Activated effector memory CD4-positive, alpha-beta T cell treated with Interleukin-2 at 50 U/mL for 16 hours (primary cell): ENCODE measurements at regions not wholly inside any gene's neighbourhood (a gene's known extent, or its start where the extent isn't known, plus 50 kb on each side); places are given as distances from the start of the nearest gene placed in this dataset.

Source experiments
- DNase-seq: peaks from one replicate; pipeline ENCODE4 v3.0.0-alpha.2; 2020

- no peak for DNase-seq
Observed at GRCh38 chr19:29400917-29401711, 124.7 kb upstream of the VSTM2B start.

- no peak for DNase-seq
Observed at GRCh38 chr19:29401712-29402421, 123.9 kb upstream of the VSTM2B start.

- DNase-seq, result no peak
Observed at GRCh38 chr19:29402563-29402962, 123.2 kb upstream of the VSTM2B start.

GRCh38 chr19:29404015-29404414 lies 121.8 kb upstream of the VSTM2B start:
- no peak for DNase-seq

- no peak for DNase-seq
Observed at GRCh38 chr19:29404951-29405727, 120.7 kb upstream of the VSTM2B start.

- DNase-seq, result no peak
Observed at GRCh38 chr19:29405728-29405995, 120.1 kb upstream of the VSTM2B start.

GRCh38 chr19:29409076-29409862 lies 116.5 kb upstream of the VSTM2B start:
- DNase-seq, result no peak

GRCh38 chr19:29410601-29411000 lies 115.2 kb upstream of the VSTM2B start:
- DNase-seq, result no peak

GRCh38 chr19:29411113-29411581 lies 114.6 kb upstream of the VSTM2B start:
- no peak for DNase-seq

- no peak for DNase-seq
Observed at GRCh38 chr19:29413435-29413834, 112.4 kb upstream of the VSTM2B start.

GRCh38 chr19:29415507-29415906 lies 110.3 kb upstream of the VSTM2B start:
- no peak for DNase-seq

- DNase-seq, result no peak
Observed at GRCh38 chr19:29417048-29417447, 108.7 kb upstream of the VSTM2B start.

- no peak for DNase-seq
Observed at GRCh38 chr19:29418201-29418600, 107.6 kb upstream of the VSTM2B start.

GRCh38 chr19:29420065-29420464 lies 105.7 kb upstream of the VSTM2B start:
- DNase-seq, result no peak

- DNase-seq, result no peak
Observed at GRCh38 chr19:29420482-29421195, 105.2 kb upstream of the VSTM2B start.

- no peak for DNase-seq
Observed at GRCh38 chr19:29421196-29421545, 104.6 kb upstream of the VSTM2B start.

- DNase-seq, result no peak
Observed at GRCh38 chr19:29422047-29422446, 103.7 kb upstream of the VSTM2B start.

GRCh38 chr19:29422486-29423085 lies 103.2 kb upstream of the VSTM2B start:
- no peak for DNase-seq

GRCh38 chr19:29428071-29428470 lies 97.7 kb upstream of the VSTM2B start:
- no peak for DNase-seq

- no peak for DNase-seq
Observed at GRCh38 chr19:29429021-29429420, 96.8 kb upstream of the VSTM2B start.

- DNase-seq, result no peak
Observed at GRCh38 chr19:29429581-29429980, 96.2 kb upstream of the VSTM2B start.

- no peak for DNase-seq
Observed at GRCh38 chr19:29431332-29431731, 94.5 kb upstream of the VSTM2B start.
